Right lobe of liver (tissue), 4 donors: ENCODE measurements at regions not wholly inside any gene's neighbourhood (a gene's known extent, or its start where the extent isn't known, plus 50 kb on each side); places are given as distances from the start of the nearest gene placed in this dataset.

ENCODE experiments used
- CTCF ChIP-seq, 4 donors: fragments of 200-600 bp in 3 of 4; fragments of 450-650 bp in 1 of 4; IDR thresholded peaks; one replicate each; pipeline versions ENCODE4 v1.5.1 to v1.8.0; 2016 to 2022; ENCODE audit warnings: antibody characterized with exemption in 4 of 4, mild to moderate bottlenecking in 2 of 4
- POLR2A ChIP-seq: fragments of 450-650 bp; IDR thresholded peaks from one replicate; pipeline ENCODE4 v1.6.1; 2017; ENCODE audit warnings: antibody characterized with exemption, mild to moderate bottlenecking
- donor health status: DM: no; HTN: no; CAD: no.
- donor health status: DM: no; HTN: no; CAD: no.
- donor health status: DM: no; HTN: yes; CAD: no.

- TF ChIP-seq CTCF (IDR thresholded peaks at IDR 0.05) (no peak), POLR2A (no peak)
These were observed 272.0 kb upstream of the DSEL start for GRCh38 chr18:67788310-67789164.
